ENCODE measurements at regions not wholly inside any gene's neighbourhood (a gene's known extent, or its start where the extent isn't known, plus 50 kb on each side); places are given as distances from the start of the nearest gene placed in this dataset.

- H3K4me1 ChIP-seq (ENCODE audit: control insufficient read depth, low read length): no peaks in the 10 kb centered on the region
- H3K4me2 ChIP-seq (ENCODE audit: low read length): no peak overlapping the region
- H3F3A ChIP-seq (ENCODE audit: control insufficient read depth, insufficient read depth): no peaks in the 10 kb centered on the region
- H3K9me3 ChIP-seq (ENCODE audit: control insufficient read depth, insufficient read depth, low read length): no peaks in the 10 kb centered on the region
- no peaks in the 10 kb centered on the region for H3K9me2 ChIP-seq (replicated peaks; ENCODE audit: control insufficient read depth, low read length)
- no peaks in the 10 kb centered on the region for H3K36me3 ChIP-seq (ENCODE audit: control insufficient read depth, low read length)
- H3K27ac ChIP-seq (ENCODE audit: low read depth, low read length): no peak overlapping the region
- H3K27me3 ChIP-seq (ENCODE audit: control insufficient read depth, low read length): no peaks in the 10 kb centered on the region
- H3K4me3 ChIP-seq (ENCODE audit: low read length): no peak overlapping the region
- no peak for TF ChIP-seq EZH2phosphoT487 (IDR thresholded peaks at IDR 0.05; ENCODE audit: borderline replicate concordance, low read length)
- TF ChIP-seq CTCF (IDR thresholded peaks at IDR 0.05; ENCODE audit: low read depth, low read length, poor library complexity, severe bottlenecking): no peak
- no peaks in the 10 kb centered on the region for H4K20me1 ChIP-seq (ENCODE audit: control insufficient read depth, insufficient read depth, low read depth, low read length)
- H3K79me2 ChIP-seq (ENCODE audit: control insufficient read depth, low read length): no peaks in the 10 kb centered on the region
These were observed 179.9 kb upstream of the EEA1 start for GRCh38 chr12:93108985-93109384.

GRCh38 chr12:93109551-93110203 lies 180.6 kb upstream of the EEA1 start:
- H3K4me3 ChIP-seq (ENCODE audit: low read length): no peak overlapping the region
- H3K9me2 ChIP-seq (replicated peaks; ENCODE audit: control insufficient read depth, low read length): no peaks in the 10 kb centered on the region
- H3K27me3 ChIP-seq (ENCODE audit: control insufficient read depth, low read length): no peaks in the 10 kb centered on the region
- no peaks in the 10 kb centered on the region for H3F3A ChIP-seq (ENCODE audit: control insufficient read depth, insufficient read depth)
- H3K4me2 ChIP-seq (ENCODE audit: low read length): no peak overlapping the region
- no peak overlapping the region for H3K27ac ChIP-seq (ENCODE audit: low read depth, low read length)
- no peaks in the 10 kb centered on the region for H3K79me2 ChIP-seq (ENCODE audit: control insufficient read depth, low read length)
- no peaks in the 10 kb centered on the region for H3K4me1 ChIP-seq (ENCODE audit: control insufficient read depth, low read length)
- H4K20me1 ChIP-seq (ENCODE audit: control insufficient read depth, insufficient read depth, low read depth, low read length): no peaks in the 10 kb centered on the region
- H3K36me3 ChIP-seq (ENCODE audit: control insufficient read depth, low read length): no peaks in the 10 kb centered on the region
- TF ChIP-seq CTCF (IDR thresholded peaks at IDR 0.05; ENCODE audit: low read depth, low read length, poor library complexity, severe bottlenecking) (no peak), EZH2phosphoT487 (IDR thresholded peaks at IDR 0.05; ENCODE audit: borderline replicate concordance, low read length) (no peak)
- no peaks in the 10 kb centered on the region for H3K9me3 ChIP-seq (ENCODE audit: control insufficient read depth, insufficient read depth, low read length)

GRCh38 chr12:93111773-93112172 lies 182.7 kb upstream of the EEA1 start:
- H4K20me1 ChIP-seq (ENCODE audit: control insufficient read depth, insufficient read depth, low read depth, low read length): no peaks in the 10 kb centered on the region
- no peak overlapping the region for H3K27ac ChIP-seq (ENCODE audit: low read depth, low read length)
- TF ChIP-seq CTCF (IDR thresholded peaks at IDR 0.05; ENCODE audit: low read depth, low read length, poor library complexity, severe bottlenecking): no peak
- no peak for TF ChIP-seq EZH2phosphoT487 (IDR thresholded peaks at IDR 0.05; ENCODE audit: borderline replicate concordance, low read length)
- H3K79me2 ChIP-seq (ENCODE audit: control insufficient read depth, low read length): no peaks in the 10 kb centered on the region
- H3F3A ChIP-seq (ENCODE audit: control insufficient read depth, insufficient read depth): no peaks in the 10 kb centered on the region
- no peak overlapping the region for H3K4me3 ChIP-seq (ENCODE audit: low read length)
- no peaks in the 10 kb centered on the region for H3K27me3 ChIP-seq (ENCODE audit: control insufficient read depth, low read length)
- no peaks in the 10 kb centered on the region for H3K36me3 ChIP-seq (ENCODE audit: control insufficient read depth, low read length)
- H3K9me2 ChIP-seq (replicated peaks; ENCODE audit: control insufficient read depth, low read length): no peaks in the 10 kb centered on the region
- no peaks in the 10 kb centered on the region for H3K4me1 ChIP-seq (ENCODE audit: control insufficient read depth, low read length)
- H3K9me3 ChIP-seq (ENCODE audit: control insufficient read depth, insufficient read depth, low read length): no peaks in the 10 kb centered on the region
- H3K4me2 ChIP-seq (ENCODE audit: low read length): no peak overlapping the region

All from DOHH2 (cell line).